ENCODE measurements at regions not wholly inside any gene's neighbourhood (a gene's known extent, or its start where the extent isn't known, plus 50 kb on each side); places are given as distances from the start of the nearest gene placed in this dataset.

GRCh38 chr10:126806498-126806897 lies 98.7 kb upstream of the DOCK1 start:
- no peak for DNase-seq (ENCODE audit: insufficient read length, low spot score)
- FAIRE-seq = no peak
- TF ChIP-seq CTCF (IDR thresholded peaks at IDR 0.05; ENCODE audit: insufficient read depth, missing control alignments) = no peak

DNA sequence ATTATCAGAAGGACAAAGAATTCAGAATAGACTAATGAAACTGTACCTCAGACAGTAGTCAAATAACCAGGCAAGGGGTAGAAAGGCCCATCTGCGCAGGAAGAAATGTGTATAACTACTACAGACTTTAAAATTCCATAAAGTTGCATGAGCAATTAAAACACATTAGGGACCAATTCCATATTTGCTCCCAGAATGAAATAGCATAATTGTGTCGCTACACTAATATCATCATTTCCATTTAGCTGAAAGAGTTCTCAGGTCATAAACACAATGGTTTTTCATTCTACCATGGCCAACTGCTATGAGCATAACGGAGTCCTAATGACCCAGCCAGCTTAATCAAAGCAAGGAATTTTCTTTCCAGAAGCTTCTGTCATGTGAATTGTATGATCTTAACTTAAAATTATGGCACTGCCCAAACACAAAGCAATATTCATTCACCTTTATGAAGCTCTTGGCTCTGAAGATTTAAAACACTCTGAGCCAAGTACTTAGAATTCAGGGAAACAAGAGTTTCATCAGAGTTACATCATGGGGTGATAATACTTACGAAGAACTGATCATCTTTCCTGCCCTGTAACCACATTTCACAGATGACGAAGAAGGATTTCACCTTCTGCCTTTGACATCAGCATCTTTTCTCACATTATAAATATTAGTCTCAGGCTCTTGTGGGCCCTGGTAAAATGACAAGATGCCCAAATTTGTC lies 98.1 kb upstream of the DOCK1 start:
- TF ChIP-seq CTCF (IDR thresholded peaks at IDR 0.05; ENCODE audit: insufficient read depth, missing control alignments) = no peak
- FAIRE-seq (no peak), DNase-seq (ENCODE audit: insufficient read length, low spot score) (no peak)

DNA sequence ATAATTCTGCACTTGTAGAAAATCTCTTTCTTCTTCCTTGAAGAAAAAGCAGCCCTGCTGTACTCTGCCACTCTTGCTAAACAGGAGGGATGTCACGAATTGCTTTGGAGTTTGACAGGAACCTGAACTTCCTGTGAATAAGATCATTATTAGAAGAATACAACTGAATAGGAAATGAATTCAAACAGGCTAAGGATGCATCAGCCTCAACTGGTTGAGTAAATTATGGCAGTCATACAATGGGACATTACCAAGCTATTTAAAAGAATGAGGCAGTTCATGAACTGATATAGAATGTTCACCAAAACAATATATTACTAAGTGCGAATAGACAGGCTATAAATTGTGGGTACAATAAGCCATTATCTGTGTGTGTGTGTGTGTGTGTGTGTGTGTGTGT lies 97.1 kb upstream of the DOCK1 start:
- no peak for TF ChIP-seq CTCF (IDR thresholded peaks at IDR 0.05; ENCODE audit: insufficient read depth, missing control alignments)
- DNase-seq (ENCODE audit: insufficient read length, low spot score) = no peak

DNA sequence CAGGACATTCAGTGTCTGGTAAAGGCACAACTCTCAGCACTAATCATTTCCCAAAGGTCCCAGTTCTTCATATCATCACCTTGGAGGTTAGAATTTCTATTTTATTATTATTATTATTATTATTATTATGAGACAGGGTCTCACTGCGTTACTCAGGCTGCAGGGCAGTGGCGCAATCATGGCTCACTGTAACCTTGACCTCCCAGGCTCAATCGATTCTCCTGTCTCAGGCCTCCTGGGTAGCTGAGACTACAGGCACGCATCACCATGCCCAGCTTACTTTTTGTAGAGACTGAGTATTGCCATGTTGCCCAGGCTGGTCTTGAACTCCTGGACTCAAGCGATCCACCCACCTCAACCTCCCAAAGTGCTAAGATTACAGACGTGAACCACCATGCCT lies 91.8 kb upstream of the DOCK1 start:
- TF ChIP-seq CTCF (IDR thresholded peaks at IDR 0.05; ENCODE audit: insufficient read depth, missing control alignments) = no peak
- no peak for DNase-seq (ENCODE audit: insufficient read length, low spot score)
- FAIRE-seq = no peak

More for the DNA sequence above, 97.1 kb upstream of the DOCK1 start:
- FAIRE-seq = no peak

DNA sequence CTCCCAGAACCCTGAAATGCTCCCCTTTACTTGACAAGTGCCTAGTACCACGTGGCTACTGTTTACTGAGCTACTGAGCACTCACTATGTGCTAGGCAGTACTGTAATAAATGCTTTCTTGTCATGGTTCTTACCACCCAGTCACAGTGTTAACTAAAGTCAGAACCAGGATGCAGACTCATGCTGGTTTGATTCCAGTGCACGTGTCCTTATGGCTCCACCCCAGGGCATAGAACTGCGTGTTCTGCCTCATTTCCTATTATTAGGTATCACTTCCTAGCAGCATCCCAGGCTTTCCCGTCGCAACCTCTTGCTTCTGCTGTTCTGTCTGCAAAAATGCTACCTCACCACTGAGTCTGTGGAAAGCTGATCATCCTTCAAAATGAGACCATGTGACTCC lies 71.7 kb upstream of the DOCK1 start:
- DNase-seq (ENCODE audit: insufficient read length, low spot score) (no peak), FAIRE-seq (no peak)
- no peak for TF ChIP-seq CTCF (IDR thresholded peaks at IDR 0.05; ENCODE audit: insufficient read depth, missing control alignments)

DNA sequence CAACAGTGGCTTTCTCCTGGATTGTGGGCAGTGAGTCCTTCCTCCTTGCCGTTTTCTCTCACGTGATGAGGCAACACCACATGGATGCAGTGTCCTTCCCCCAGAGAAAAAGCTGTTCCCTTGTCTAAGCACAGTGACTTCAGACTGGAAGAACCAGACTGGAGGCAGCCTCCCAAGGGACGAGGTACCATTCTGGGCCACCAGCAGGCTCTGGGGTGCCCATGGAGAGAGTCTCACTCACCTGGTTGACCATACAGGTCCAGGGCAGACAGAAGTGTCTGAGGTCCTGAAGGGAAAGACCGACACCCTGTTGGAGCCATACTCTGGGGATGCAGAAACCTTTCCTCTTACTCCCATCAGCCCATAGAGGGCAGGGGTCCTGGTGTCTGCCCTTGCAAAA lies 69.2 kb upstream of the DOCK1 start:
- no peak for DNase-seq (ENCODE audit: insufficient read length, low spot score)
- no peak for FAIRE-seq

More for the DNA sequence above, 69.2 kb upstream of the DOCK1 start:
- no peak for TF ChIP-seq CTCF (IDR thresholded peaks at IDR 0.05; ENCODE audit: insufficient read depth, missing control alignments)
